ENCODE measurements at regions not wholly inside any gene's neighbourhood (a gene's known extent, or its start where the extent isn't known, plus 50 kb on each side); places are given as distances from the start of the nearest gene placed in this dataset.
"Not testable (repeated sequence)": the region's sequence is repeated elsewhere in the genome, so short reads cannot be mapped to it uniquely, and the experiment has no call there.

DNA sequence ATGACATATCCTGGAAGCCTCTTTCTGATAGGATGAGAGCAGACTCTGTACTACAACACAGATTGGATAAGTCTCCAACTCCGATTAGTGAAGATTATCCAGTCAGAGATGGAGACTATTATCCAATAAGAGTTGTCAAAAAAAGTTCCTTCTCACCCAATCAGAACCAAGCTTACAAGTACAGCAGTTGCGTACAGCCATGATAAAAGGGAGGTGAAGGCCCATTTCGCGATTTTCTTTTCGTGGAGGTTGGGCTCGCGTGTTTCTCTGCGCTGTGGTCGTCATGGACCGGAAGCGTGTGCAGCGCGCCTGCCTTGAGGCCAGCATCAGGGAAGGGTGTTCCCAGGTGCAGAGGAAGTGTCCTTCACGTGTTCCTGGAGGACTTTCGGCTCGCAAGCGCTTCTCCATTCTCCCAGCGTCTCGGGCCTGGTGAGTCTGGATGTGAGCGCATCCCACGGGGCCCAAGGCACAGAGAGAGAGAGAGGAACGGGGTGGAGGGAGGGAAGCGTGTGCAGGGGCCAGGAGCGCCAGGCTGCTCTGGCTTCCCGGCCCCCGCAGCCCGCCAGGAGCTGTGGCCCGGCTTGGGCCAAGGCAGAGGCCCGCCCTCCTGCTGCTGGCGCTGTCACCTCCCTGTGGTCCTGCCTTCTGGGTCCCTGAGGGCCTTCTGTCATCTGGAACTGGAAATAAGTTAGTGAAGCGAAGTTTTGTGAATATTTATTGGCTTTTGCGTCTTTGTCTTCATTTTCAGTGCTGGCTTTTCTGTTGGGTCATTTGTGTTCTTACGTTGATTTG lies 53.9 kb downstream of the CDRT15L2 start:
- not testable (repeated sequence) for DNase-seq

DNA sequence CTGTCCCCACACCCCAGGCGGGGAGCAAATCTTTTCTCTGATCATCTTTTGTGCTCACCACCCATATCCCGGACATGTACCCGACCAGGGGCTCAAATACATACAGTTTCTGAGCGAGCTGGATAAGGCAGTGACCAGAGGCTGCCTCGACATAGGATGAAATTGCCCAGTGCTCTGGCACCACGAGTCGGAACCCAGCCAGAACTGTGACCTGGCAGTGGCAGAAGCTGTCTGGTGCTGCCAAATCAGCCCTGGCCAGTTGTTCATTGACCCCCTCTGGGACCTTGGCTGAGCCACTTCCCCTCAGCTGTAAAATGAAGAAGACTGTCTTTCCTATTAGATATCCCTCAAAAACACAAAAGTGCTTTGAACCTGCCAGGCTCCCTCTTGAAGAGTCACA lies 60.6 kb downstream of the CDRT15L2 start:
- DNase-seq = not testable (repeated sequence)

DNA sequence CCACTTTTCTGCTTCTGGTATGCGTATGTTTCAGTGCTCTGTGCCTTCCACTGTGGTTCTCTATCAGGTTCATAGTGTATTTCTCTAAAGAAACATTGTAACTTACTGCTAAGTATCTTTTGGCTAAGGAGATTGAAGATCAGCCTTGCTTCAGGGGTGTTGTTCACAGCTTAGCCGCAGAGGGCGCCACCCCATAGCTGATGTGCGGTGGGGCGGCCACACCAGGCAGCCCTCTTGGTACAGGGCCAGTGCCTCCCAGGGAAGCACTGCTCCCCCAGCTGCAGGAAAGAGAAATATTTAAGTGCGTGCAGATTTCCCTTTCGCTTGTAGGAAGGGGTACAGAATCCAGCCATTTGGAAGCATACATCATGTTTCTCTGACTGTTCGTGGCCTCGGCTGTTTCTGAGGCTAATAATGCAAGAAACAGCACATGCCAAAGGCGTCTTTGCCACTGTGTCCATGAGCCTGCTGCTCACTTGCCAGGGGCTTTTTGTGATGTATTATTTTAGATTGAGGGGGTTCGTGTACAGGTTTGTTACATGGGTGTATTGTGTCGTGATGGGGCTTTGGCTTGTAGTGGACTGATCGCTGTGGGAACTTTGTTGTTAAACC lies 67.2 kb downstream of the CDRT15L2 start:
- DNase-seq = not testable (repeated sequence)

DNA sequence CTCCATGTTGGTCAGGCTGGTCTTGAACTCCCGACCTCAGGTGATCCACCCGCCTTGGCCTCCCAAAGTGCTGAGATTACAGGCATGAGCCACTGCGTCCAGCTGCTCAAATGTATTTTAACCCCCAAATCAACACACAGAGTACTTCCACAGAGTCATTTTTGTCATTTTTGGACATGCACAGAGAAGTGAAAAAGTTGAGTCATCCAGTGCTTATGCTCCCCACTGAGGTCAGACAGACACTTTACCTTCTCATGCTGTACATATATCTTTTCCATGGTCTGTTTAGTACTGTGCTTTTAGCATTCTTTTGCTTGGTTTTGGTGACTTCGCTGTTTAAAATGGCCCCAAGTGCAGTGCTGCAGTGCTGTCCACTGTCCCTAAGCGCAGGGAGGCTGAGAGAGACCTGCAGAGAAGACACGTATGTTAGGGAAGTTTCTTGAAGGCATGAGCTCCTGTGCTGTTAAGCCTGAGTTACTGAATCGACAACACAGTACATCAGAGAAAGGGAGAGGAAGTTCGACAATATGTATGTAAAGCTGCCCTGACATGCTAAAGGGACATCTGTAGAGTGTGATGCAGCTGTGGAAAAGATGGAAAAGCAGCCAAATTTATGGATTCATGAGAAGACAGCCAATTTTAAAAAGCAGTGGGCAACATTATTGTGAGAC lies 69.7 kb downstream of the CDRT15L2 start:
- not testable (repeated sequence) for DNase-seq

DNA sequence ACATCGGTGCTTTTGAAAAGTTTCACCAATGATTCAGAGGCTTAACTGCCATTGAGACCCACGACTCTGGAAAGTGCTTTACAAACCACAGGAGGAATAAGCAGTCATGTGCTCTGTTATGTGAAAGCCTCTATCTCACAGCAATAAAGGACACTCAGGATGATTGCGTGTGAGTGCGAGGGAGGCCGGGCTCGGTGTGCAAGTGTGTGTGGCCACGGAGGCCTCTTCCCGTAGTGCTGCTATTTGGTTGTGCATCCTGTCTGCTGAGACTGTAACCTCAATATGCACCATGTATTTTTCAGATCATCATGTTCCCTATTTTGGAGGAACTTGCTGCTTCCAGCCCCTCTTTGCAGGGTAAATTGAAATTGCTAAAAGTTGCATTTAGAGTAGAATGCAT lies 71.5 kb downstream of the CDRT15L2 start:
- DNase-seq = not testable (repeated sequence)

DNA sequence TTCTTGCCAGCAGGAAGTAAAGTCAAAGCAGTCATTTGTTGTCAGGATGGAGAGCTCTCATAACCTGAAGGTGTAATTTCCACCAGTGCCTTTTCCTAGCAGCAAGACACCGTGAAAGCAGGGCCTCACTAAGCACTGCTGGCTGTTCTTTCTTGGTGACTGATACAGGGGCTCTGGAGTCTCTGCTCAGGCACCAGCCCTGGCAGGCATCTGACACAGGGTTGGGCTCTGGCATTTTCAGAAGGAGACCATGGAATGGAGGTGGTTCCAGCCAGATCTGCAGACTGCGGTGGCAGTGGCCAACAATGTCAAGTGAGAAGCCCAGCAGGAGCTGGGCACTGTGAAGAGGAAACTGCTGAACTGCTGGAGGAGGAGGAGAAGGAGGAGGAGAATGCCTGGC lies 72.2 kb downstream of the CDRT15L2 start:
- DNase-seq = not testable (repeated sequence)

DNA sequence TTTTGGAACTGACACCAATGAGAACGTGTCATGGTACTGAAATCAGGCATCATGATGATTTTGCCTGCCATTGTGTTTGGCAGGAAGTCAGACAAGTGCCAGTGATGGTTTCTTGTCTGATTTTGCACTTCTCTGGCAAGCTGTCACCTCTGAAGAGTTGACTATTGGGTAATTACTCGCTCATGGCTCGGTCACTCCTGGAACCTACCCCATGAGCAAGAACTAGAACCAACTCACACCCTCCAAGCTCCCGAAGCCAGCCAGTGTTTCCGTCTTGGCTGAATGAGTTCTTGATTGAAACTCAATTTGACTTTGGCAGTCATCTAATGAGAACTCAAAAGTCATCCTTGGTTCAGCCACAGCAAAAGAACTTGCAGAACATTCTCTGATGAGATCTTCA lies 73.9 kb downstream of the CDRT15L2 start:
- DNase-seq = not testable (repeated sequence)

DNA sequence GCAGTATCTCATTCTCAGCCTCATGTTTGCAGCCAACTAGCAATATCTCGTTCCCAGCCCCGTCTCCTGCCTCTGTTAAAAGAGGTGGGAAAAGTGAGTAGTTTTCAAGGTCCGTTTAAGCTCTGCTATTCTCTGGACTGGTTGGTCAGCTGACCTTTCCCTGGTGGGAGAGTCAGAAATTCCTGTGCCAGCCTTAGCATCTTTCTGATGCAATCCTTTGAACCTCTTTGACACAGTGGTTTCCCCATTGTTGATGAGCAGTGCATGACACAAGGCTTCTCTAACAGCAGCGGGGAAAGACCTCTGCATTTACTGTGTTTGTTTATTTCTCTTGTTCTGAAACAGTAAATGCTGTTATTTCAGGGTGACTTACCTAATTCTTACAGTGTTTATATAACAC lies 74.6 kb downstream of the CDRT15L2 start:
- not testable (repeated sequence) for DNase-seq

DNA sequence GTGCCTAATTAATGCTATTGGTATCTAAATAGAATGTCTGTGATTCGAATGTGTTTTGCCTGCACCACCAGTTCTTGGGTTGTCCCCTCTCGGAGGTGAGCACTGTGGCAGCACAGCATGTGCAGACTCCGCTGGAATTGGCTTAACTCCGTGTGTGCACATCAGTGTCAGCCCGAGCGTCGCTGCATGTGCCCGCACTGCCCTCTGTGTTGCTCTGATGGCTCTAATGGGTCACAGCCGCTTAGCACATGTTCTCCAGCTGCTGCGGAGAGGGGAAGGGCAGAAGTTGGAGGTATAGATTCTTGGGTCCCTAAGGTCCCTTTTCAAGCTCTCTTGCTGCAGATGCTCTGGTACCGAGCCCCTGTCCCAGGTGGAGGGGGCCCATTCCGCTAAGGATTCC lies 75.1 kb downstream of the CDRT15L2 start:
- not testable (repeated sequence) for DNase-seq

DNA sequence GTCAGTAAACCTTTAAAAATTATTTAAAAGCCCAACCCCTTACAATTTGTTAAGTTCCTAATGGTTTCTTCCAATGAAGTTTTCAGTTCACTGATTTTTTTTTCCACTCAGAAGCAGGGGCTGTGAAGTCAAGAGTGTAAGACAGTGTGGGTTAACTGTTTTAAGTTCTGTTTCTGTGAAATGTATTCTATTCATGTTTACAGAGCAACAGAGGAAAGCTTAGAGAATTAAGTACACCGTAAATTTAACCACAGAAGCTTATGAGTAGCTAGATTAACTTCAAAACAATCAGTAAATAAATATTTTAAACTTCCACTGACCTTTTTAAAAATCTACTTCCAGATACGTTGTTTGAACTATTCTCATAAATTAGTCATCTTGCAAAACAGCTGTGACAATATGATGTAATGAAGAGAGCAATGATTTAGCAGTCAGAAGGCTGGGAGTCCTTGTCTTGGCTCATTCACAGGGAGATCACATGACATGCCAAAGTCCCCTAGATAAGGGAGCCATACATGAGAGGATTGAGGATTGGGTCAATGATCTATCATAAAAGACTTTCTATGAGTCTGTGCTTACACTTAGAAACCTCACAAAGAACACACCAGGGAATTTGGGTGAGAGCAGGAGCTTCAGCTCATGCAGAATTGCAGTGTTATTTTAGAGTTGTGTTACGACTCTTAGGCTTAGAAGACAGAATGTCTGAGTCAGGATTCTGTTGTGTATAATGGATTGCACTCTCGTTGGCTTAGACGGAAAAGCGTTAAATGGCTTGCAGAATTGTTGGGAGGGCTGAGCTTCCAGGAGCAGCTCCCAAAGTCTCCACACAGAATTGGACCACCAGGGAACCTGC lies 85.8 kb downstream of the CDRT15L2 start:
- not testable (repeated sequence) for DNase-seq

DNA sequence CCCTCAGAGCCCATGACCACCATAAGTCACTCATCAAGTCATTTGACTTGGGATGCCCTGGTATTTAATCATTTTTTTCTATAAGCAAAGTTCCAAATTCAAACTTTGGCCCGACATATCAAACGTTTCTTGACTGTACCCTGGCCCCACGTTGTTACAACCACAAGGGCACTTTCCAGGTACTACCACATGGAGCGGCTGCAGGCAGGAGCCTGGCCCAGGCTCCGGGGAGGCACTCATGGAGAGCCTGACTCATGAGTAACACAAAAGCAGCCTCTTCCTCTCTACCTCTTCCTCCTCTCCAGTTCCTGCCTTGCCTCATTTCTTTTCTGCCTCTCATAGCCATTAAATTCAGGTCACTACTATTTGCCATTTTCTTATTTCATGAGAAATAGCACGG lies 87.2 kb downstream of the CDRT15L2 start:
- not testable (repeated sequence) for DNase-seq

DNA sequence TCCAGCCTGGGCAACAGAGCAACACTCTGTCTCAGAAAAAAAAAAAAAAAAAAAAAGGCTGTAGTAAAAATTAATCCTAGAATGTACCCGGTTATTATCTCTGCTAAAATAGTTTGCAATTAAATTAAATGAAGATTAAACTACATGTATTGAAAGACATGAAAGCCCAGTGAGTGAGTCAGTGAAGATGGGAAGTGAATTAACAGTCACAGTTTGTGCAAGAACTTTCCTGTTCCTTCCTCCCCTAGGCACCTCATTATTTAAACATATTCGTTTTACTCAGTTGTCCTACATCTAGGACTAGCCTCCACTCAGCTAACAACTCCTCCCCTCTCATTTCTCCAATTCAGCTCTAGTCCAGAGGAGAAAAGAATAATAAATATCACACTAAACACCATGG lies 88.2 kb downstream of the CDRT15L2 start:
- not testable (repeated sequence) for DNase-seq

DNA sequence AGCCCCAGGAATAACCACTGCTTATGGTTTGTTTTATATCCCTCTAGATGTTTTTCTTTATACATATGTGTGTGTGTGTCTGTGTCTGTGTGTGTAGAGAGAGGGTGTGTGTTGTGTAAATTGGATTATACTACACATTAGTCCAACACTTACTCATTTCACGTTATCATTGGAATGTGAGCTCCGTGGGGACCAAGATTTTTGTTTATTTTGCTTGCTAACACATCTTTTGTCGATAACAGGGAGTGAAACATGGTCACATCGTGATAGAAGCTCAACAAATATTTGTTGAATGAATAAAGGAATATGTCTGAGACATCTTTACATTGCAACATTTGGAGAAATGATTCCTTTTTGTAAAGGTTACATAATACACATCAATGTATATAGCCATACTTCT lies 88.8 kb downstream of the CDRT15L2 start:
- not testable (repeated sequence) for DNase-seq

DNA sequence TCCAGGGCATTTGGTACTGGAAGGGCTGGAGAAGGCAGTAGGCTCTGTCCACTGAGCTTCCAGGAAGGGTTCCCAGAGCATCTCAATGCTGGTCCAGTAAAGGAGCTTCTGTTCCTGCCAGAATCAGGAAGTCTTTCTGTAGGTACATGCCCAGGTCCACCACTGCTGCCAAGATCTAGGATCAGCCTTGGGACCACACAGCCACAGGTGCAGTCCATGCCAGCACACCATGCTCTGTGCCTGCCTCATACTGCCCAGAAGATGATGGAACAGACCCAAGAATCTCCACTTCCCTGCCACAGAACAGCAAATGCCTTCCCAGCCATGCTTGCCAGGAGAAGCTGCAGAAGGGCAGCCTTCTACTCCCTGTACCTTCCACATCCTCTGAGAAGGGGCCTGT lies 89.3 kb downstream of the CDRT15L2 start:
- DNase-seq = not testable (repeated sequence)

DNA sequence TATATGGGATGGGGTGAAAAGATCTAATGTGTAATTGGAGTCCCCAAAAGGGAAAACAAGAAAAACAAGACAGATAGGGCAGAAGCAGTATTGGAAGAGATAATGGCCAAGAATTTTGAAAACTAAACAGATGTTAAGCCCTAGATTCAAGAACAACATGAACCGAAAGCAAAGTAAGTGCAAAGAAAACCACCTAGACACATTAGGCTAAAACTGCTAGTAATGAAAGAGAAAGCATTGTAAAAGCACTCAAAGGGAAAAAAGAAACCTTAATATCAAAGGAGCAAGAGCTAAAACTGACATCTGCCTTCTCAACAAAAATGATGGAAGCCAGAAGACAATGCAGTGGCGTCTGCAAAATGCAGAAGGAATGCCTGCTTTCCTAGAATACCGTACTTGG lies 91.0 kb downstream of the CDRT15L2 start:
- DNase-seq = not testable (repeated sequence)

DNA sequence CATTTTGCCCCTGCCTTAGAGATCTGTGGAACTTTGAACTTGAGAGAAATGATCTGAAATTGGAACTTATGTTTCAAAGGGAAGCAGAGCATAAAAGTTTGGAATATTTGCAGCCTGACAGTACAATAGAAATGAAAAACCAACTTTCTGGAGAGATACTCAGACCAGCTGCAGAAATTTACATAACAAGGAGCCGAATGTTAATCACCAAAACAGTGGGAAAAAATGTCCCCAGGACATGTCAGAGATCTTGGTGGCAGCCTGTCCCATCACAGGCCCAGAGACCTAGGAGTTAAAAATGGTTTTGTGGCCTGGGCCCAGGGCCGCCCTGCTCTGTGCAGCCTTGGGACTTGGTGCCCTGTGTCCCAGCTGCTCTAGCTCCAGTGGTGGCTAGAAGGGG lies 94.8 kb downstream of the CDRT15L2 start:
- not testable (repeated sequence) for DNase-seq

DNA sequence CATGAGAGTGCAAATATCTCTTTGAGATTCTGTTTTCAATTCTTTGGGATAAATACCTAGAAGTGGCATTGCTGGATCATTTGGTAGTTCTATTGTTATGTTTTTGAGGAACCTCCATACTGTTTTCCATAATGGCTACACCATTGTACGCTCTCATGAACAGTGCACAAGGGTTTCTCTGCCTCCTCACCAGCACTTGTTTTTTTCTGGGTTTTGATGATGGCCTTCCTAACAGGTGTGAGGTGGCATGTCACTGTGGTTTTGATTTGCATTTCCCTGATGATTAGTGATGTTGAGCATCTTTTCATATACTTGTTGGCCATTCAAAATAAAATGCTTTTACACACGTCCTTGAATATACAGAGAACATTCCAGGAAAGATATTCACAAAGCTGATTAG lies 96.2 kb downstream of the CDRT15L2 start:
- not testable (repeated sequence) for DNase-seq

DNA sequence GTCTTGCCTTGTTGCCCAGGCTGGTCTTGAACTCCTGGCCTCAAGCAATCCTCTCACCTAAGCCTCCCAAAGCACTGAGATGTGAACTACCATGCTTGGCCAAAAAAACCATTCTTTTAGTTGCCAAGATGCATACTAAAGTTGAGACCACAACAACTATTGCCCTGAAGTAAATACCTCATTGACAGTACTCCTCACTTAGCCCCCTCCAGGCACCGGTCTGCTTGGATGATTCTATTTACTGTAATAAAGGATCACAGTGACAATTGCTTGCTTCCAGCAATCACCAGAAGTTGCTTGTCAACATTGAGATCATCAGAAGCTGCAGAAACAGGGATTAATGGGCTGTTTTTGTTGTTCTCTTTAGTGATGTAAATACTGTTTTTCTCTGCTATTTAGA lies 97.1 kb downstream of the CDRT15L2 start:
- not testable (repeated sequence) for DNase-seq

DNA sequence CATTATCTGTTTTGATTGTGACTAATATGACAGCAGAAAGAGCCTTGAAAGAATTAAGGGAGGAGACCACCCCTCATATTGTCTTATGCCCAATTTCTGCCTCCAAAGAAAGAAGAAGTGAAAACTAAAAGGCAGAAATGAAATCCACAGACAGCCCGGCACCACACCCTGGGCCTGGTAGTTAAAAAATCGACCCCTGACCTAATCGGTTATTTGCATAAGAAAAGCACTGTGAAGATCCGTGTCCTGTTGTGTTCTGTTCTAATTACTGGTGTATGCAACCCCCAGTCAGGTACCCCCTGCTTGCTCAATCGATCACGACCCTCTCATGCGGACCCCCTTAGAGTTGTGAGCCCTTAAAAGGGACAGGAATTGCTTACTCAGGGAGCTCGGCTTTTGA lies 97.9 kb downstream of the CDRT15L2 start:
- DNase-seq = not testable (repeated sequence)

DNA sequence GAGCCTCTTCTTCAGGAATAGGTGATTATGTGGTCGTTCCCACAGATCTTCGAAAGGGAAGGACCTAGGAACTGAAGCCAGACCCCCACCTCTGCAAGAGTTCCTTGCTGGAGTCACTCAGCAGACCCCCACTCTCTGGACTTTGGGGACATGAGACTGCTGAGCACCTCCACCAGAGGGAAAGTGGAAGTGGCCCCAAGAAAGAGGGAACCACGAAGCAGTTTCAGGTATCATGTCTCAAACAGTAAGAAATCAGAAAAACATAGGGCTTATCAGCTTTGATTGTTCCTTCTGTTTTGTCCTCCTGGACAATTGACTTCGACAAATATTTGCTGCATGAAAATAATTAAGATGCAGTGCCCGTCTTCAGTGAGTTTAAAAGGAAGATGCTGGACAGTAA lies 98.9 kb downstream of the CDRT15L2 start:
- not testable (repeated sequence) for DNase-seq

DNA sequence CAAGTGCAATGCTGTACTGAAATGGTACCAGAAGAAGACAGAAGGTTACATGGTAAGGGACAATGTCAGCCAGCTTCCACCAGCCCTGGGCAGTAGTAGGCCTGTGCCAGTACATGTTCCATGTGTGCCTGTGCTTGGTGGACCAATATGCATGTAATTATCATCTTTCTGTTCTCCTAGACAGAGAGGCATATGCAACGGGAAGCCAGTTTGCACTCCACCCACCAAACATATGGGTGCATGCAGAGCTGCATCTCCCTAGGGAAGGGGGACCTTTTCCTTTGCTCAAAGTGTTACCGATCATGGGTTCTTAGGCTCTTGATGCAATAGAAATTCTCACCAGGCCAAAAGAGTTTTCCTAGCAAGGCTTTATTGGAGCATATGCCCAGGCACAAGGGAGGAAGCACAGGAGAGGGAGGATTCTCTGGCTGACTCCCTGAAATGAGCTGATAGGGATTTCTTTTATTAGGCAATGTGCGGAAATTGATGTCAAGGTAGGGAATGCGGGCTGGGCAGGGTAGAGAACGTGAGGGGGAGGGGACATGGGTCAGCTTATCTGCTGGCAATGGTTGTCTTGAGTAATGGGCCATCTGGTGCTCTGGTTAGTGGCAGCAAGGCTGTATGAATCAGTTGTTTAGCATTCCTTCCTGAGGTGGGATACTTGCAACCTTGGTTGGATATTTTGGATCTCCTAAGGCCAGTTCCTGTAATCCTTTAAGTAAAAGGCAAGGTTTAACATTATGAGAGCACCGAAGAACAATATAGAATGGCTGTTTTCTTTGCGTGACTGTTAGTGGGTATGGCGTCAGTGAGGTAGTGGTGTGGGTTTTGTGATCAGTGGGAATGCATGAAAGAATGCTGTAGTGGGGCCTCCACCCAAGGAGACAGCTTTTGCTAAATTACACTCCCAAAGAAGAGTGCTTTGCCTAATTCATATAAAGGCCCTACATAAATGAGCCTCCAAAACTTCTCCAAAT lies 102.5 kb downstream of the CDRT15L2 start:
- not testable (repeated sequence) for DNase-seq

All from CD4-positive, alpha-beta T cell treated with Interleukin-15 for 1 hour (primary cell).